Sigmoid colon (tissue), 4 donors: ENCODE measurements at regions not wholly inside any gene's neighbourhood (a gene's known extent, or its start where the extent isn't known, plus 50 kb on each side); places are given as distances from the start of the nearest gene placed in this dataset.

ENCODE experiments used
- EP300 ChIP-seq, 4 donors: sonication (generic); formaldehyde crosslinking; IDR thresholded peaks; one replicate each; pipeline ENCODE4 v1.6.1; 2017; ENCODE audit warnings: antibody characterized with exemption in 4 of 4
- POLR2A ChIP-seq, 2 donors: fragments of 450-650 bp; IDR thresholded peaks; one replicate each; pipeline ENCODE4 v1.6.1; 2016; ENCODE audit warnings: antibody characterized with exemption in 2 of 2, mild to moderate bottlenecking in 2 of 2, moderate library complexity in 2 of 2
- POLR2AphosphoS5 ChIP-seq, 4 donors: sonication (generic); formaldehyde crosslinking; IDR thresholded peaks; one replicate each; pipeline ENCODE4 v1.6.1; 2017; ENCODE audit warnings: antibody characterized with exemption in 4 of 4
- TF ChIP-seq, protein P1 (sequence below), 4 experiments: fragments of 450-650 bp in 3 of 4; fragments of 200-600 bp in 1 of 4; IDR thresholded peaks; one replicate each; pipeline ENCODE4 v1.5.1; 2016 to 2019; ENCODE audit warnings: antibody characterized with exemption in 4 of 4, mild to moderate bottlenecking in 3 of 4, moderate library complexity in 2 of 4

- TF ChIP-seq, protein P1, sequence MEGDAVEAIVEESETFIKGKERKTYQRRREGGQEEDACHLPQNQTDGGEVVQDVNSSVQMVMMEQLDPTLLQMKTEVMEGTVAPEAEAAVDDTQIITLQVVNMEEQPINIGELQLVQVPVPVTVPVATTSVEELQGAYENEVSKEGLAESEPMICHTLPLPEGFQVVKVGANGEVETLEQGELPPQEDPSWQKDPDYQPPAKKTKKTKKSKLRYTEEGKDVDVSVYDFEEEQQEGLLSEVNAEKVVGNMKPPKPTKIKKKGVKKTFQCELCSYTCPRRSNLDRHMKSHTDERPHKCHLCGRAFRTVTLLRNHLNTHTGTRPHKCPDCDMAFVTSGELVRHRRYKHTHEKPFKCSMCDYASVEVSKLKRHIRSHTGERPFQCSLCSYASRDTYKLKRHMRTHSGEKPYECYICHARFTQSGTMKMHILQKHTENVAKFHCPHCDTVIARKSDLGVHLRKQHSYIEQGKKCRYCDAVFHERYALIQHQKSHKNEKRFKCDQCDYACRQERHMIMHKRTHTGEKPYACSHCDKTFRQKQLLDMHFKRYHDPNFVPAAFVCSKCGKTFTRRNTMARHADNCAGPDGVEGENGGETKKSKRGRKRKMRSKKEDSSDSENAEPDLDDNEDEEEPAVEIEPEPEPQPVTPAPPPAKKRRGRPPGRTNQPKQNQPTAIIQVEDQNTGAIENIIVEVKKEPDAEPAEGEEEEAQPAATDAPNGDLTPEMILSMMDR (IDR thresholded peaks at IDR 0.05) = no peak
- TF ChIP-seq EP300 (IDR thresholded peaks at IDR 0.05) (no peak), POLR2AphosphoS5 (IDR thresholded peaks at IDR 0.05) (no peak), POLR2A (IDR thresholded peaks at IDR 0.05) (no peak)
Observed at GRCh38 chr1:193443886-193444285, 257.5 kb upstream of the B3GALT2 start.
